Tibial artery (tissue), 4 donors: ENCODE measurements at regions not wholly inside any gene's neighbourhood (a gene's known extent, or its start where the extent isn't known, plus 50 kb on each side); places are given as distances from the start of the nearest gene placed in this dataset.

Experiments
- DNase-seq, 2 donors: peaks; one replicate each; pipeline ENCODE4 v3.0.0-alpha.2; 2019
- H3K27ac ChIP-seq, 2 donors: fragments of 200-600 bp; sonication (generic) in 1 of 2; 1 replicate in 1 of 2; 2 replicates in 1 of 2; pipeline ENCODE4 v1.5.1; 2018 to 2019; ENCODE audit warnings: mild to moderate bottlenecking in 1 of 2
- H3K27me3 ChIP-seq, 2 donors: fragments of 200-600 bp; sonication (generic) in 1 of 2; one replicate each; pipeline versions ENCODE4 v1.5.1 to v1.6.0; 2016 to 2019
- H3K36me3 ChIP-seq, 3 donors: fragments of 200-600 bp; sonication (generic) in 2 of 3; one replicate each; pipeline ENCODE4 v1.5.1; 2016 to 2019; ENCODE audit warnings: mild to moderate bottlenecking in 2 of 3
- H3K4me1 ChIP-seq, 4 donors: fragments of 200-600 bp; sonication (generic) in 2 of 4; 1 replicate in 3 of 4; 2 replicates in 1 of 4; pipeline ENCODE4 v1.5.1; 2016 to 2019
- H3K4me3 ChIP-seq, 2 donors: fragments of 200-600 bp; sonication (generic) in 1 of 2; 1 replicate in 1 of 2; 2 replicates in 1 of 2; pipeline ENCODE4 v1.5.1; 2018 to 2019; ENCODE audit warnings: mild to moderate bottlenecking in 2 of 2
- H3K9me3 ChIP-seq, 3 donors: fragments of 200-600 bp; sonication (generic) in 1 of 3; one replicate each; pipeline ENCODE4 v1.5.1; 2016 to 2019
- intact Hi-C: fragments of 100-400 bp; cut with DNase I; formaldehyde crosslinking; loops from one replicate; pipeline ENCODE4 v1.15.0; 2023; ENCODE audit warnings: low total_unique reads
- TF ChIP-seq, protein P1 (sequence below), 2 experiments: fragments of 200-600 bp in 1 of 2; fragments of 450-650 bp in 1 of 2; IDR thresholded peaks; one replicate each; pipeline ENCODE4 v1.5.1; 2017 to 2019; ENCODE audit warnings: antibody characterized with exemption in 2 of 2, mild to moderate bottlenecking in 1 of 2, moderate library complexity in 1 of 2

DNA sequence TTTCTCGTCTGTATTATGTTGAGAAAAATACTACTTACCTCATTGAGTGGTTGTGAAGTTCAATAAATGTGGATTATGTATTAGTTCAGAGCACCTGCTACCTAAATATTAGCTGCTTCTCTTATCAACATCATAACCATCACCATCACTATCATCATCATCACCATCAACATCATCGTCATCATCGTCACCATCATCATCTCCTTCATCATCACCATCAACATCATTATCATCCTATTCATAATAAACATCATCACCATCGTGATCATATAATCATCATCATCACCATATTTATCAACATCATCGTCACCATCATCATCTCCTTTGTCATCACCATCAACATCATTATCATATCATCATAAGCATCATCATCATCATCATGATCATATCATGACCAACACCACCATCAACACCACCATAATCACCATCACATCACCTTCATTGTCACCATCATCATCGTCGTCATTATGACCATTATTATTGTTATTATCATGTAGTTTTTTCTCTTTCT, 181.0 kb upstream of the ADCY2 start:
- no peak overlapping the region for H3K4me3 ChIP-seq
- no peaks in the 10 kb centered on the region for H3K36me3 ChIP-seq
- no peak for DNase-seq
- TF ChIP-seq, protein P1, sequence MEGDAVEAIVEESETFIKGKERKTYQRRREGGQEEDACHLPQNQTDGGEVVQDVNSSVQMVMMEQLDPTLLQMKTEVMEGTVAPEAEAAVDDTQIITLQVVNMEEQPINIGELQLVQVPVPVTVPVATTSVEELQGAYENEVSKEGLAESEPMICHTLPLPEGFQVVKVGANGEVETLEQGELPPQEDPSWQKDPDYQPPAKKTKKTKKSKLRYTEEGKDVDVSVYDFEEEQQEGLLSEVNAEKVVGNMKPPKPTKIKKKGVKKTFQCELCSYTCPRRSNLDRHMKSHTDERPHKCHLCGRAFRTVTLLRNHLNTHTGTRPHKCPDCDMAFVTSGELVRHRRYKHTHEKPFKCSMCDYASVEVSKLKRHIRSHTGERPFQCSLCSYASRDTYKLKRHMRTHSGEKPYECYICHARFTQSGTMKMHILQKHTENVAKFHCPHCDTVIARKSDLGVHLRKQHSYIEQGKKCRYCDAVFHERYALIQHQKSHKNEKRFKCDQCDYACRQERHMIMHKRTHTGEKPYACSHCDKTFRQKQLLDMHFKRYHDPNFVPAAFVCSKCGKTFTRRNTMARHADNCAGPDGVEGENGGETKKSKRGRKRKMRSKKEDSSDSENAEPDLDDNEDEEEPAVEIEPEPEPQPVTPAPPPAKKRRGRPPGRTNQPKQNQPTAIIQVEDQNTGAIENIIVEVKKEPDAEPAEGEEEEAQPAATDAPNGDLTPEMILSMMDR (IDR thresholded peaks at IDR 0.05) = no peak
- H3K27me3 ChIP-seq = no peaks in the 10 kb centered on the region
- no peak overlapping the region for H3K27ac ChIP-seq
- intact Hi-C loops = no loop called here
- no peaks in the 10 kb centered on the region for H3K9me3 ChIP-seq
- H3K4me1 ChIP-seq = peaks cover 0 to 6% (median 1%) of the 10 kb centered on the region in 4 donors

DNA sequence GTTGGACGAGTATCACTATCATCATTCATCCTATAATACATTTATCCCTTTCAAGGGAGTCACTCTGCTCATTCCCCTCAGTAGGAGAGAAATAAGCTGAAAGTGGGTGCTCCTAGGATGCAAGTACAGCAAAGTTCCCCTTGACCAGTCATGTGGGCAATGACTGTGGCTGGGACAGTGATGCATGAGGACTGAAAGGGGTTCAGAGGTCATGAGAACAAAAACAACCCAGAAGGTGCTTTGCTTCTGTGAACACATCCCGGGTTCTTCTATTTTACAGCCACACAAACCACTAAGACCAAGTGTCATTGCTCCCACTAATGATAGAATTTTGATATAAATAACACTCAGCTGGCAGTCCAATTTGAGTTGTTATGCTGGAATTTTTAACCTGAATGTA, 177.8 kb upstream of the ADCY2 start:
- DNase-seq = no peak
- no peak overlapping the region for H3K4me3 ChIP-seq
- intact Hi-C loops = no loop called here
- H3K27ac ChIP-seq = no peak overlapping the region
- no peaks in the 10 kb centered on the region for H3K4me1 ChIP-seq
- H3K9me3 ChIP-seq = no peaks in the 10 kb centered on the region
- TF ChIP-seq, protein P1 (IDR thresholded peaks at IDR 0.05) = no peak
- H3K27me3 ChIP-seq = no peaks in the 10 kb centered on the region
- H3K36me3 ChIP-seq = no peaks in the 10 kb centered on the region

- Histone ChIP-seq H3K27me3 (no peaks in the 10 kb centered on the region), H3K36me3 (no peaks in the 10 kb centered on the region), H3K9me3 (no peaks in the 10 kb centered on the region), H3K27ac (no peak overlapping the region), H3K4me3 (no peak overlapping the region), H3K4me1 (no peaks in the 10 kb centered on the region)
- DNase-seq = no peak
- TF ChIP-seq, protein P1 (IDR thresholded peaks at IDR 0.05) = no peak
- intact Hi-C loops = no loop called here
Measured at GRCh38 chr5:7220156-7220555, 175.8 kb upstream of the ADCY2 start.

DNA sequence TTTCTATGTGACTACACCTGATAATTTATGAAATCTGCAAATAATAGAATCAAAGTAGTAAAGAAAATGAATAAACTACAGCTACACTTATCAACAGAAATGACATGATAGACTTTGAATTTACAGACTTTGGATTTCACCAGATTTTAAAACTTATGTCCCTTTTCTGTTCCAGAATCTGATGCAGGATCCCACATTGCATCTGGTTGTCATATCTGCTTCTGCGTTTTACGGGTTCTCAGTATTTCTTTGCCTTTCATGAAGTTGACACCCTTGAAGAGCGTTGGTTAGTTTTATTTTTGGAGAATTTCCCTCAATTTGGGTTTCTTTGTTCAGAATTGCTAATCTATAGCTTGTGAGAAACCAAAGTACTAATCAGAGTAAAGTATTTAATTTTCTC, 174.9 kb upstream of the ADCY2 start:
- TF ChIP-seq, protein P1 (IDR thresholded peaks at IDR 0.05) = no peak
- intact Hi-C loops = no loop called here
- no peak for DNase-seq
- Histone ChIP-seq H3K27me3 (no peaks in the 10 kb centered on the region), H3K4me1 (no peaks in the 10 kb centered on the region), H3K36me3 (no peaks in the 10 kb centered on the region), H3K4me3 (no peak overlapping the region), H3K9me3 (no peaks in the 10 kb centered on the region), H3K27ac (no peak overlapping the region)

GRCh38 chr5:7225826-7226225, 170.1 kb upstream of the ADCY2 start:
- peaks cover 0 to 3% of the 10 kb centered on the region in 2 donors for H3K27me3 ChIP-seq
- no peak for DNase-seq
- TF ChIP-seq, protein P1 (IDR thresholded peaks at IDR 0.05) = no peak
- no peaks in the 10 kb centered on the region for H3K4me1 ChIP-seq
- no peaks in the 10 kb centered on the region for H3K9me3 ChIP-seq
- H3K36me3 ChIP-seq = no peaks in the 10 kb centered on the region
- no peak overlapping the region for H3K4me3 ChIP-seq
- intact Hi-C loops = no loop called here
- no peak overlapping the region for H3K27ac ChIP-seq

DNA sequence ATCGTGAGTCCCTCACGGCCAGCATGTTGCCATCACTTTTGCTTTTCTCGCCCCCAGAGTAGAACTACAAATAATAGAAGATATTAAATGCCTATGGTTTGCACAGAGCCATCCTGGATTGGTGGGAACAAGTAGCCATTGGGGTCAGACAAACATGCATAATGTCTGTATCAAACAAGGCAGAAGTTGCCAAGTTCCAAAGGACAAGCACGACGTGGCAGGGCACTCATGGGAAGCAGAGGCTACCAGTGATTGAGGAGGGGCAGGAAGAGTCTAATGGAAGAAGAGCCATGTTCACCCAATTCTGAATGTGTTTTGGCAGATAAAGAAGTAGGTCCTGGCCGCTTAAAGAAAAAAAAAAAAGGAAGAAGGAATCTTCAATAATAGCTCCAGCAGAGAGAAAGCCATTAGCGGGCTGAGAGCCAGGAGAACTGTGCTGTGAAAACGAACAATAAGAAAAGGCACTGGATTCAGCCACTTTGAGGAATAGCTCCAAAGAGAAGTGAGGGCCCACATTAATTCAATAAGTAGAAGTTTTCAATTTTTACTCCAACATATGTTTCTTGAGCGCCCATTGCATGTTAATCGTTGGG, 153.7 kb upstream of the ADCY2 start:
- intact Hi-C loops = no loop called here
- Histone ChIP-seq H3K9me3 (no peaks in the 10 kb centered on the region), H3K27ac (no peak overlapping the region), H3K36me3 (no peaks in the 10 kb centered on the region), H3K4me1 (no peaks in the 10 kb centered on the region), H3K4me3 (no peak overlapping the region), H3K27me3 (no peaks in the 10 kb centered on the region)
- TF ChIP-seq, protein P1 (IDR thresholded peaks at IDR 0.05) = no peak
- no peak for DNase-seq
